ENCODE measurements at regions not wholly inside any gene's neighbourhood (a gene's known extent, or its start where the extent isn't known, plus 50 kb on each side); places are given as distances from the start of the nearest gene placed in this dataset.
"Not testable (repeated sequence)": the region's sequence is repeated elsewhere in the genome, so short reads cannot be mapped to it uniquely, and the experiment has no call there.

DNA sequence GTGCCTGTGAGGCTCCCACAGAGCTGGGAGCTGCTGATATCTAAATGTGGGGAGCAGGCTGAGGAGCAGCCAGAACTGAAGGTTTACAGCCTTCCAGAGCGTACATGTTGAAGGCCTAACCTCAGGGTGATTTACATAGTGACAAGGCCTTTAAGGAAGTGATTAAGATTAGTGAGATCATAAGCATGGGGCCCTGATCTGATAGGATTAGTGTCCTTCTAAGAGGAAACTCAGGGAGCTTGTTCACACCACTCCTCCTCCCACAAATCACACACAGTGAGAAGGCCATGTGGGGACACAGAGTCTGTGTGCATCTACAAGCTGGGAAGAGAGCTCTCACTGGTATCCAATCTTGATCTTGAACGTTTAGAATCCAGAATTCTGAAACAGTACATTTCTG, 92.3 kb upstream of the NBPF6 start (continued):
- TF ChIP-seq, protein P1, sequence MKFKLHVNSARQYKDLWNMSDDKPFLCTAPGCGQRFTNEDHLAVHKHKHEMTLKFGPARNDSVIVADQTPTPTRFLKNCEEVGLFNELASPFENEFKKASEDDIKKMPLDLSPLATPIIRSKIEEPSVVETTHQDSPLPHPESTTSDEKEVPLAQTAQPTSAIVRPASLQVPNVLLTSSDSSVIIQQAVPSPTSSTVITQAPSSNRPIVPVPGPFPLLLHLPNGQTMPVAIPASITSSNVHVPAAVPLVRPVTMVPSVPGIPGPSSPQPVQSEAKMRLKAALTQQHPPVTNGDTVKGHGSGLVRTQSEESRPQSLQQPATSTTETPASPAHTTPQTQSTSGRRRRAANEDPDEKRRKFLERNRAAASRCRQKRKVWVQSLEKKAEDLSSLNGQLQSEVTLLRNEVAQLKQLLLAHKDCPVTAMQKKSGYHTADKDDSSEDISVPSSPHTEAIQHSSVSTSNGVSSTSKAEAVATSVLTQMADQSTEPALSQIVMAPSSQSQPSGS (IDR thresholded peaks at IDR 0.05; ENCODE audit: low read length), result no peak
- TF ChIP-seq, protein P2, sequence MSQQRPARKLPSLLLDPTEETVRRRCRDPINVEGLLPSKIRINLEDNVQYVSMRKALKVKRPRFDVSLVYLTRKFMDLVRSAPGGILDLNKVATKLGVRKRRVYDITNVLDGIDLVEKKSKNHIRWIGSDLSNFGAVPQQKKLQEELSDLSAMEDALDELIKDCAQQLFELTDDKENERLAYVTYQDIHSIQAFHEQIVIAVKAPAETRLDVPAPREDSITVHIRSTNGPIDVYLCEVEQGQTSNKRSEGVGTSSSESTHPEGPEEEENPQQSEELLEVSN (IDR thresholded peaks at IDR 0.05), result no peak
- TF ChIP-seq, protein P3, sequence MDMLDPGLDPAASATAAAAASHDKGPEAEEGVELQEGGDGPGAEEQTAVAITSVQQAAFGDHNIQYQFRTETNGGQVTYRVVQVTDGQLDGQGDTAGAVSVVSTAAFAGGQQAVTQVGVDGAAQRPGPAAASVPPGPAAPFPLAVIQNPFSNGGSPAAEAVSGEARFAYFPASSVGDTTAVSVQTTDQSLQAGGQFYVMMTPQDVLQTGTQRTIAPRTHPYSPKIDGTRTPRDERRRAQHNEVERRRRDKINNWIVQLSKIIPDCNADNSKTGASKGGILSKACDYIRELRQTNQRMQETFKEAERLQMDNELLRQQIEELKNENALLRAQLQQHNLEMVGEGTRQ (IDR thresholded peaks at IDR 0.05; ENCODE audit: low read length), result no peak
- no peak for TF ChIP-seq RXRA (IDR thresholded peaks at IDR 0.05; ENCODE audit: insufficient read depth, low read depth, low read length)

DNA sequence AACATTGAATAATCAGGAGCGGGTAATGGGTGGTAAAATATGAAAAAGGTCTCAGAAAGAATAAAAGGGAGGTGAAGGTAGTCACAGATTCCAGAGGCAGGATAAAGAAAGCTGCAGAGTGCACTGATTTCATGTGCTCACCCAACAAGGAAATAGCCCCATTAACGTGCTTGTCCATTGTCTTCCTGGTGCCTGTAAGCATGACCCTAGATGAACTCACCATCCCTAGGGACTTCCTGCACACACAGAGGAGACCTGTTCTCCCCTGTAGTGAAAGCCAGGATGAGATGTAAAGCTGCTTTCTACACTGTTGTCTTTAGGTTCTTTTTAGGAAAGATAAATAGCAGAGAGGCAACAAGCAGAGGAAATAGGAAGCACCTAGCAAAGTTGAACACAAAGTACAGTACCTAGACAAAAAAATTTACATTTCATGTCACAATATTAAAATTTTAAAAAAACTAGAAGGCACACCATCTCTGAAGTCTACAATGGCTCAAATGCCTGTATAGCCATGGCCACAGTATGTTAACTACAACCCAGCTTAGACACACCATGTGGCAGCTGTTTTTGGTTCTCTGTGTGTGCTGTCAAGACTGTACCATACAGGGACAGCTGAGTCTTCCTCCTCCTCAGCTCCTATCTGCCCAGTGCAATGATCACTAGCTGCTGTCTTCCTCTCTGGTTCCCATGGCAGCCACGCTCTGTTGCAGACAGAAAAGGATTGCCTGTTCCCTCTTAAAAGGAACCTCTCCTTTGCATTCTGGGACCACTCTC, 69.9 kb upstream of the NBPF6 start:
- H3K9me3 ChIP-seq (ENCODE audit: insufficient read depth in 2 of 2, low read depth in 1 of 2, low read length in 1 of 2); H4K8ac ChIP-seq (ENCODE audit: extremely low read depth, insufficient read depth, low read length); H2BK5ac ChIP-seq (ENCODE audit: low read depth, low read length); H3K9ac ChIP-seq (replicated peaks in 1 of 4; ENCODE audit: extremely low read depth in 1 of 4, low read depth in 3 of 4, low read length in 3 of 4); H3K4ac ChIP-seq (replicated peaks; ENCODE audit: insufficient read length, low read depth, low read length); H3K23me2 ChIP-seq (ENCODE audit: low read depth, low read length); H2AFZ ChIP-seq (ENCODE audit: low read length); H4K5ac ChIP-seq (ENCODE audit: insufficient read length, low read depth, low read length); CTCF ChIA-PET (ENCODE audit: partially characterized antibody); DNase-seq (ENCODE audit: low read depth in 1 of 2, low spot score in 2 of 2); H3K14ac ChIP-seq (ENCODE audit: insufficient read length); H2BK20ac ChIP-seq (ENCODE audit: low read length); H3K4me3 ChIP-seq (ENCODE audit: extremely low read depth in 1 of 4, insufficient read depth in 2 of 4, low read depth in 3 of 4, low read length in 4 of 4); H3K56ac ChIP-seq (replicated peaks; ENCODE audit: insufficient read length, low read depth, low read length); H3K18ac ChIP-seq (ENCODE audit: extremely low read depth, low read length); H2AK5ac ChIP-seq (ENCODE audit: low read depth, low read length); H2BK12ac ChIP-seq (ENCODE audit: low read depth, low read length); POLR2A ChIA-PET (ENCODE audit: partially characterized antibody); H3K79me2 ChIP-seq (ENCODE audit: control insufficient read depth in 1 of 2, insufficient read depth in 2 of 2, low read length in 2 of 2); H3K36me3 ChIP-seq (ENCODE audit: control insufficient read depth in 2 of 4, insufficient read depth in 4 of 4, low read length in 3 of 4); FAIRE-seq; H3K4me1 ChIP-seq (replicated peaks in 1 of 4; ENCODE audit: control insufficient read depth in 3 of 4, insufficient read depth in 4 of 4, low read length in 3 of 4); H2BK15ac ChIP-seq (ENCODE audit: low read length); H2BK120ac ChIP-seq (replicated peaks; ENCODE audit: low read depth, low read length); H3K23ac ChIP-seq (ENCODE audit: insufficient read length); H3K27ac ChIP-seq (ENCODE audit: low read depth, low read length); H4K91ac ChIP-seq (replicated peaks; ENCODE audit: insufficient read length, low read length); H3K79me1 ChIP-seq (ENCODE audit: low read depth, low read length); H3K27me3 ChIP-seq (replicated peaks in 1 of 4; ENCODE audit: control insufficient read depth in 3 of 4, extremely low read depth in 1 of 4, insufficient read depth in 3 of 4, low read length in 3 of 4); H4K20me1 ChIP-seq (replicated peaks in 1 of 2; ENCODE audit: control insufficient read depth in 1 of 2, insufficient read depth in 2 of 2, low read length in 2 of 2); H3K4me2 ChIP-seq (ENCODE audit: insufficient read depth in 1 of 2, low read depth in 2 of 2, low read length in 2 of 2): not testable (repeated sequence)
- WGBS, 2 experiments (ENCODE audit: extremely low coverage in 1 of 2, insufficient coverage in 1 of 2, insufficient read length in 1 of 2, insufficient replicate concordance in 2 of 2, low coverage in 1 of 2, low lambda C conversion rate in 2 of 2, missing lambda C conversion rate in 1 of 2), result no CpG with 5 or more reads among the region's 3 CpGs
